NCI-H2081 treated with DMSO at 0.1 percent for 48 hours (cell line): ENCODE measurements at regions not wholly inside any gene's neighbourhood (a gene's known extent, or its start where the extent isn't known, plus 50 kb on each side); places are given as distances from the start of the nearest gene placed in this dataset.

Experiments
- DNase-seq: peaks from one replicate; lab custom pipeline; 2025; lab: John Stamatoyannopoulos, UW

DNA sequence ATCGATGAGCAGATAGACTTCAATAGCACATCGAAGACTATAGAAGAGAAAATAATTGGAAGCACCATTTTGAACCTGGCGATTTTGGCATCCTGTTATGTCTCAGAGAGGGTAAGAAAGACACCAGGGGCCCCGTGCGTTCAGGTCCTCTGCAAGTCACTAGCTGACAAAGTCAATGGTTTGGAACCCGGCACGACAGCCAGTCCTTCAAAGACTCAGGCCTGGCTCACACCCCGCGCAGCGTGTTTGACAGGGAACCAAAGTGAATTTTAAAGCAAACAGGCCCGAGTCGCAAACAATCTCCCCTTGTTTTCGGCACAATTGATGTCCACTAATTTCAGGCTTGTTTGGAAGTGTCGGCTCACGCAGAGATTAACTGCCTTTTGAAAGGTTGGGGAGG, 716.6 kb downstream of the BRD1 start:
- no peak for DNase-seq

DNA sequence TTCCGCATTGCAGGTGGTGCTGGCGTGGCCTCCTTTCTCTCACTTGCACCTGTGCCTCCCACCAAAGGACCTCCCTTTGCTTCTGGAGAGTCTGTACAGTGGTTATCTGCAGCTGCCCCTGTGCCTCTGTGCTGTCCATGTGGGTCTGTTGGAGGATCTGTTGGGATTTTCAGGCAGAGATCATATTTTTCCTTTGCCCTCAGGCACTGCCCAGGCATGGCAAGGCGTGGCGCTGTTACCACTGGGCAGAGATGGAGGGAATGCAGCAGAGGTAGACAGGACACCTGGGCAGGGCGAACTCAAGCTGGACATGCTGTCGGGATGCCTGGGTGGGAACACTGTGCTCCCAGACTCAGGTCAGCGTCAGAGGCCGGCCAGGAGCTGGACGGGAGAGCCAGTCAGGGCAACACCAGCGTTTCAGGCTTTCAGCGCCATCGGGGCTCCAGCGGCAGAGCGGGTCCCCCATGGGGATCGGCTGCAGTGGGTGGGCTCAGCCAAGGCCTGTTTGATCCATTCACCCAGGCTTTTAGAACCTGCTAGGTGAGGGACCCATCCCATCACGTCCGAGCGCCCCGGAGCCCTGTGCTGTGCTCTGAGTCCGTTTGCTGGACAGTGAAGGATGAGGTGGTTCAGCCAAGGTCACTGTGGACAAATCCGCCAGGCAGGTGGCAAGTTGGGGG, 718.9 kb downstream of the BRD1 start:
- no peak for DNase-seq

DNA sequence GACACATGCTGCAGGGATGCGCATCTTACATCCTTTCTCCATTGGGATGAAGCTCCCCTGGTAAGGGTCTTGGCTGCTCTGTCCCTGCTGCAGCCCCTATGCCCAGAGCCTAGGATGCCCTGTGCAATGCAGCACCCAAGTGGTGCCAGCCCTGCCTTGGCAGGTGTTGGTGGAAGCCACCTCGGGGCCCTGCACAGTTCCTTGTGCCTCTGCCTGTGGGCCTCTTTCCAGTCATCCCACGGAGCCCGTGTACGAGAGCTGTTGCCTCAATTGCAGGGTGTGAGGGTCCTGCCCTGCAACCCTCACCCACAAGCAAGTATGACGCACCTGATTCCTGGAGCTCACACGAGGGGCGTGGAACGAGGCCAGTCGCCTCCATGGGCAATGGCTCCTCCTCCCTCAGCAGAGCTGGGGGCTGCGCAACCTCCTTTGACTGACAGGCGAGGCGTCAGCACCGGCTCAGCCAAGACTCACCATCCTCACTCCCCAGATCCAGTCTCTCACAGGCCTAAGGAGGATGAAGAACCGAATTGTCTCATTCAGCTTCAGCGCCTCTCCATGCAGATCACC, 719.6 kb downstream of the BRD1 start:
- no peak for DNase-seq

DNA sequence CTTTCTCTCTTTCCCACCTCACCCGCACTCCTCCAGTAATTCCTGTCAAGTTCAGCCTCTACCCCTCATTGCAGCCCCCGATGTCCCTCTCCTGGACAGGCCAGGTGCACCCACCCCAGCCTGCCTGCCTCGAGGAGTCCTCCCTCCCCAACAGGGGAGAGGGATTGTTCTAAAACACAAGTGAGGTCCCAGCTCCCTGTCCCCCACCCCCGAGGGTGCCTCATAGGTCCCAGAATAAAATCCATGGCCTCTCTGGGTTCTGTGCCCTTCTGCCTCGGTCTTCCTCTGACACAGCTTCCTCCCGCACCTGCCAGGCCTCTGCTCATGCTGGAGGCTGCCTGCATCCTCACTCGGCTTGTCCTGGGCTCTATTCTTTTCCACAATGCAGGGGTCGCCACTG, 720.1 kb downstream of the BRD1 start:
- DNase-seq, result no peak

DNA sequence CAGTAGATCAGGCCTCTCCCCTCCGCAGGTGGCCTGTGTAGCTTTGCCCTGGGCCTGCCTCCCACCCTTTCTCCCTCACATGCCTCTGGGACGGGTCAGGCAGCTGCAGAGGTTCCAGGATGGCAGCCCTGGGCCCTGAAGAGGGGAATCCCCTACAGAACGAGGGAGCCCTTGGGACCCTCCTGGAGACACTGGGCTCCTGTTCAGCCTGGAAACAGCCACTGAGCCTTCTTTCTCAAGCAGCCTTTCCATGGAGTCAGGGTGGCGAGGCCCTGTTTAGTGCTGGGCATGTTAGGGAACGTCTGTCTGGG, 720.9 kb downstream of the BRD1 start:
- DNase-seq, result no peak

DNA sequence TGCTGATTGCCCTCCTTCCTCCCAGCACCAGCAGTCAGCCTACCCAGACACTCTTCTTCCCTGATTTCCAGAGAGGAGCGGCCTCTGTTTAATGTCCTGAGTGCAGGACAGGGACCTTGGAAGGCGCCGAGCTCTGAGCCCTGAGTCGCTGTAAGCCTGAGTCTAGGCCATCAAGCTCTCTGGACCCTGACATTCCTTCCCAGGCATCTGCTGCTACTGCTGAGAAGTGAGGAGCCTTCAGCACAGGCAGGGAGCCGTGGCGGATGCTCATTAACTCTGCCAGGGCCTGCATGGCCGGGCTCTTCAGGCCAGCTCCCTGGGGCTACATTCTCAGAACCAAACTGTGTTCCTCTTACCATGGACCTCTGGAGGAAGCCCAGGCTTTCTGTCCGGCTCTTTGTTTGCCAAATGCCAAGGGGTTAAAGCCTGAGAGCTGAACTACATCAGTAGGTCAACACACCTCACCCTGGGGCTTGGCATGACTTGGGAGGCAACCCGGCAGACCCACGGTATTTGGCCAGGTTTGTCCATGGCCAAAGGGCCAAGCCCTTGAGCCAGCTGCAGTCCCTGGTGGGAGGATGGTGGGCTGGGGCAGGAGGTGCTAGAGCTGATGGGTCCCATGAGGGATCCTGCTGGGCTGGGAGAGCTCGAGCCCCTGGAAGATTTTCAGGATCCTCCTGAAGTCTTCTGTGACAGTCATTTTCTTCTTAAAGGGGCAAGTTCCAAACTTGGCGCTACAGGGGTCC, 721.4 kb downstream of the BRD1 start:
- DNase-seq, result no peak

DNA sequence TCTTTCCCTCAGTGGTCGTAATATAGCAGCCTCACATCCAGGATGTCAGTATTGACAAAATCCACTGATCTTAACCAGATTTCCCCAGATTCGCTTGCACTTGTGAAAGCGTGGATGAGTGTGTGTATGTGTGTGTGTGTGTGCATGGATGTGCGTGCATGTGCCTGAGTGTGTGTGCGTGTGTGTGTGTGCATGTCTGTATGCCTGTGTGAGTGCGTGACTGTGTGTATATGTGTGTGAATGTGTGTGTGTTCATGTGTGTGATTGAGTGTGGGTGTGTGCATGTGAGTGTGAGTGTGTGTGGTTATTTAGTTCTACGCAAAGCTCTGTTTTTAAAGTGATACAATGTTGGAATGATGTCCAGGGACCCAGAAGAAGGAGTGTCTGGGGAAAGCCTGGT, 723.2 kb downstream of the BRD1 start:
- DNase-seq, result no peak

DNA sequence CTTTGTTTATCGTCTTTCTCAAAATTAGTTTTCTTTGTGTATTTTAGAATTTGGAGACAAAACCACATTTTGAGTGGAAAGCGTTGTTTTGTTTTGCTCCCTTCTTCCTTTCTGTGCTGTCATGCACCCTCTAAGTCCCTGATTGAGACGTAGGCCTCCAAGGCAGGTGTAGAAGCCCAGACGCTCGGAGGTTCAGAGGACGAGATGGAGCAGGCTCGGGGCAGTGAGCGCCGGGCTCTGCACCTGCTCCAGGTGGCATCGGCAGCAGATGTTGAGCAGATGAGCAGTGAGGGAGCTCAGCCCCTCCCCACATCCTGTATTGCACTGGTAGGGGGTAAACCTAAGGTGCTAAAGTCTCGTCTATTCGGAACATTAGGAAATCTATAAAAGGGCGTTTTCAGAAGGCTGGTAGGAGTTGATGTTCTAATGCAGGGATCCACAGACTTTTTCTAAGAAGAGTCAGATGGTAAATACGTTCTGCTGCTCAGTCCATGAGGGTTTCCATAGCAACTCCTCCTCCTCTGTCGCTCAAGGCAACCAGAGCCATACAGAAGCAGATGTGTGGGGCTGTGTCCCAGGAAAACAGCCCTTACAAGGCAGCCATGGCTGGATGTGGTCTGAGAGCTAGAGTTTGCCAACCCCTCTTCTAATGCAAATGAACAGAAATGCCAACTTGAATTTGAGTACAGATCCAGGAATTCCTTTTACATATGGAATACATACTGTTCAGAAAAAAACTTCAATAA, 724.2 kb downstream of the BRD1 start:
- peak; percentile 32 for DNase-seq

DNA sequence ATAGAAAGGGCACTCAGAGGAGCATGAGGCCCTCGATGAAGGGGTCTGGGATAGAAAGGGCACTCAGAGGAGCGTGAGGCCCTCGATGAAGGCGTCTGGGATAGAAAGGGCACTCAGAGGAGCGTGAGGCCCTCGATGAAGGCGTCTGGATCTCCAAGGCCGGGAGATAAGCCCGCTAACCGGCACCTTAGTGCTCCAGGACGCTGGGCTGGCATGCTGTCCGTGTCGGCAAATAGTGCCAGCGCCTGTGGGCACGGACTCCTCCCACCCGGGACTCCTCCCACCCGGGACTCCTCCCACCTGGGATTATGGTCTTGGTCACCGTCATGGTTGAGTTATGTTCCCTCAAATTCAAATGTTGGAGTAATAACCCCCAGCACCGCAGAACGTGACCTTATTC, 725.3 kb downstream of the BRD1 start:
- DNase-seq, result no peak

DNA sequence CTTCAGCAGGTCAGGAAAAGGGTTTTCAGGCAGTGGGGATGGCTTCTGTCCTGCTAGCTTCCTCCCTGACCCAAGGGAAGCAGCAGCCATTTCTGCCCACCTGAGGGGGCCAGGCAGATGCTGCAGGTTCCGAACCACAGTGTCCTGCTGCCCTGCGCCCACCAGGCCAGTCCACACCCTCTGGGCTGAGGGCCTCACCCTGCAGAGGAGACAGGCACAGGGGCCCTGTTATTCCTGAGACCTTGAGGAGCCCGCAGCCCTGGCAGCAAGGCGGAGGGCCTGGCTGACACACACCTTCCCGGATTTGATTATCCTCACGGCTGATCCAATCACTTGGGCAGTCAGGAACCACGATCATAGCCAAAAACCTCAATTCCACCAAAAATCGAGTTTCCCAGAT, 725.8 kb downstream of the BRD1 start:
- no peak for DNase-seq

DNA sequence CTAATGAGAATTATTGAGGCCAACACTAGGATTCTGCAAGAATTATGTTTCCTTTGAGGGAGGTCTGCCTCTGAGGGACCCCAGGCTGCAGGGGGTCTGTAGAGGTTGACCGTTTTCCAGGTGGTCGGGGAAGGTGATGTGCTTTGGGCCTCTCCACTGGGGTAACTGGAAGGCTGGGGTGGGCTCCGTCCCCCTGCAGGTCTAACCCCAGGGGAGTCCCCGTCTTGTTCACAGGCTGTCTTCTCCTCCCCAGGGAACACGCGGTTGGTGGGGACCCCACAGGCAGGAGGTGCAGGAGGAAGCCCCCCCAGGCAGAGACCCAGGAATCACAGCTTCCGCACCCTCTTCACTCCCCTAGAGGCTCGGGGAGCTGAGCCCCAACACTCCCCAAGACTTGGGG, 726.4 kb downstream of the BRD1 start:
- DNase-seq, result no peak

DNA sequence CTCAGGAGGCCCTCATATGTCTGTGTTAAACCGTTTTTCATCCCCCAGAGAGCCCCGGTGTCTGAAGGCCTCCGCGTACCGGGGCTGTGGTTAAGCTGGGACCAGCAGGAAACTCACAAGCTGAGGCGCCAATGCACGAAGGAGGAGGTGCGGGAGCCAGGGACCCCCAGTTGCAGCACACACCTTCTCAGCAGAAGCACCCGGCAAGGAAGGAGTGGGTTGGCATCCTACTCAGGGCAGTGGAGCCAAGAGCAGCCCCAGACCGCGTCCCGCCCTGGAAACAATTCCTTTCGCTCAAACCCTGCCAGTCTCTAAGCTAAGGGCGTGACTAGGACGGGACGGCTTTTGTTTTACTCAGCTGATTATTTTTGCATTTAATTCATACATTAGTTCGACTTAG, 726.9 kb downstream of the BRD1 start:
- no peak for DNase-seq

DNA sequence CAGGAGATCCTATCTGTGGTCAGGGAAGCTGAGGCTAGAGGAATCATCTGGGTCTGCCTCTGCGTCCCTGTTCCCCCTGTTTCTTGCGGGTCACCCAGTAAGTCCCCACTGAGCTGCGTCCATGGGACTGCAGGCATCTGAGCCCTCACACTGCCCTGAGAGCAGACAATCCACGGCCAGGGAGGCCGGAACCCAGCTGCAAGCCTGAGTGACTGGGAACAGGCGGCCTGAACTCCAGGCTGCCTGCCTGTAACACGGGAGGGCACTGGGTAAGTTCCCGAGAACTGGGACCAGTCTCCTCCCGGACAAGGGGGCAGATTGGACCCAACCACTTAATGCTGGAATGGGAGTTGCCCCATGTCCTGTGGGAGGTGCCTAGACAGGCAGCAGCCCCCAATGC, 727.4 kb downstream of the BRD1 start:
- no peak for DNase-seq

DNA sequence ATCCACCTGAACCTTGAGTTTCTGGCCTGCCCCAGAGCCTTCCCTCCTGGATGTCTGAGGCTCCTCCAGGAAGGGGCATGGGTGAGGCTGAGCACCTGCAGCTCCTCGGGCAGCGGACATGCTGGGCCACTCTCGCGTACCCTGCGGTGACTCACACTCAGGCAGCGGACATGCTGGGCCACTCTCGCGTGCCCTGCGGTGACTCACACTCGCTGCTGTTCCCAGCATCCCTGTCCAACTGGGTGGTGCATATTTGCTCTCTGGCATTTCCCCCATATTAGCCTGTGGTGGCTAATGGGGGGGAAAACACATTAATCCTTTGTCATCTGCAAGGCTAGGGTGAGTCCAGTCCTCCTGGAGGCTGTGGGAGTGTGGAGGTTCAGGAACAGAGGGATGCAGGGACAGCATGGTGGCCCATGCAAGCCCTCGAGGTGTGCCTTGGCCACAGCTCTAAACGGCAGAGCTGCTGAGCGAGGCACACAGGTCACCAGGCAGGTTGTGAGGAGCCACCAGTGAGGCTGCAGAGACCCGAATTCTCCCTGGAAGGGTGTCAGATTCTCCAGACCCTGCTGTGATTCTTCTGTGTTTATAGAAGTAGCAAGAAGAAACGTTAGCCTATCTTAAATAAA, 728.1 kb downstream of the BRD1 start:
- DNase-seq, result no peak

DNA sequence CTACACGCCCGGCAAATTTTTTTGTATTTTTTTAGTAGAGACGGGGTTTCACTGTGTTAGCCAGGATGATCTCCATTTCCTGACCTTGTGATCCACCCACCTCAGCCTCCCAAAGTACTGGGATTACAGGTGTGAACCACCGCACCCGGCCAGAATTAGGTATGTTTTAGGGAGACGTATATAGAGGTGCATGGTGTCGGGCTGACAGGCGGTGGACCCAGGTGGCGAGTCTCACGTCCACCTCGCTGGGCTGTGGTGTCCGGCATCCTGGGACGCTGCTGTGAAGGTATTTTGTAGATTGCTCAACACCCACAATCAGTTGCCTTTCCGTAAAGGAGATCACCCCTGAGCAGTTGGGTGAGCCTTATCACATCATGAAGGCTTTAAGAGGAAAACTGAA, 728.6 kb downstream of the BRD1 start:
- DNase-seq, result no peak

DNA sequence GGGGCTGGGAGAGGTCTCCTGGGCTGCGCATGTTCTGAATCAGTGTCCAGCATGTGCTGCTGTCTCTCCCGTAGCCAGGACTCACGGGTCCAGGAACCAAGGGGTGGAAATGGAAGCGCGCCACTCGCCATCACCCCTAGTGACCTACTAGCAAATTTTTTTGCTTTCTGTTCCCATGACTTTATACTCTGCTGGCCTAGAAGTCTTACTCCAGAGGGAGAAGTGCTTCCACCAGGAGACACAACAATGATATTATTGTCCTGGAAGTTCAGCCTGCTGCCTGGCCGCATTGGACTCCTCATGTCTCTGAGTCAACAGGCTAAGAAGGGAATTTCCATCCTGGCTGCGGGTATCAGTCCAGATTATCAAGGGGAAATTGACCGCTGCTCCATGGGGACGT, 729.7 kb downstream of the BRD1 start:
- no peak for DNase-seq

DNA sequence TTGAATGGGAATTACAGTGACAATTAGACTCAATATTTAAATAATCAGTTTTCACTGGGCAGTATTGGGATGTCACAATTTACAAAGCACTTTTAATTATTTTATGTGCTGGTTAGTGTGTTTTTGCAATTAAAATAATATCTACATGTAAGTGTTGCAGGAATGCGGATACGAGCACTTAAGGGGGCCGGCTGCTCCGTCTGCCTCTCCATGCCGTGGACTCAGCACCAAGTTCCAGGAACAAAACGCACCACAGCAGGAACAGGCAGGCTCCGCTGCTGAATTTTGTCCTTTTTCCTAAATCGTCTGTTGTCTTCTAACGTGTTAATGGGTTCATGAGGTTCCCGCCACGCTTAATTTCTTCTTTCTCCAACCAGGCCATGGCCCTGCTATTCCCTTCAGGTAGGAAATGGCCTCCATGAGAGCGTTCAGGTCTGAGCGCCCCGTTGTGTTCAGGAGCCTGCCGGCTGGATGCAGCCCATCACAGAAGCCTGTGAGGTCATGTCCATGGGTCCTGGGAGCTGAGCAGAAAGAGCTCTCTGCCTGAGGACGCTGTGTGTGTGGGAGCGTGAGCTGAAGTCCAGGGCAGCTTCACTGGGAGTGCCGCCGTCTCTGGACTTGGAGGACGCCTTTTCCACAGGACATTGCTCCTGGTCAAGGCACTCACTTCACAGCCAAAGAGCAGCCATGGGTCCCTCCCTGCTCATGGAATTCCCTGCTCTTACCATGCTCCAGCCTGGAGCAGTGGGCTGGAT, 730.3 kb downstream of the BRD1 start:
- no peak for DNase-seq

DNA sequence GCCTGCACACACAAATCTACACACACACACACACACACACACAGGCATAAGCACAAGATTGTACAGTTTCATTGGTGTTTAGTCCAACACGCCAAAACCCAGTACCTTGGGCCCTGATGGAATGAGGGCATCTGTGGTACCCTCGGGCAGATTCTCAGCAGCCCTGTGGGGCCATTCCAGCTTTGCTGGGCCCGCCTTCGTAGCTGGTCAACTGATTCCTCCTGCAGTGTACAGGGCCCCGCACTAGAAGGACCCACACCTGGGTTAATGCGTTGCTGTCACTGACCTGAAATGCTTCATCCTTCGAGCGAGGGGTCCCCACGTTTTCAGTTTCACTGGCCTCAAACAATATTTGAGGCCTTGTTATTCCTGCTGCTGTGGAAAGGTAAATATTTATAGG, 731.2 kb downstream of the BRD1 start:
- DNase-seq, result no peak

DNA sequence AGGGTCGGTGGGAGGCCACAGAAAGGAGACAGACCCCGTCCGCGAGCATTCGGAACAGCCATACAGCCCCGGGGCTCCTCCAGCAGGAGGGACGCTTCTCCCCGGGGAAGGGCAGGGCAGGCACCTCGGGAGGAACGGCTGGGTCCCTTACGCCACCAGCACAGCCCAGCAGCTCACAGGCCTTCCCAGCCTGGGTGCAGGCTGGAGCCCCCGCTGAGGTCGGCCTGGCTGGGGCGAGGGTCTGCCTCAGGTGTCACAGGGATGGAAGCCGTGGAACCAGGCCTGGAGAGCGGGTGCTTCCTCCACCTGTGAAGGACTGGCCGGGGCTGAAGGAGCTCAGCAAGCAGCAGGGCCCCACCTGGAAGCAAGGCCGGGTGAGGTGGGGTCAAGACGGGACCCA, 732.3 kb downstream of the BRD1 start:
- DNase-seq, result no peak

DNA sequence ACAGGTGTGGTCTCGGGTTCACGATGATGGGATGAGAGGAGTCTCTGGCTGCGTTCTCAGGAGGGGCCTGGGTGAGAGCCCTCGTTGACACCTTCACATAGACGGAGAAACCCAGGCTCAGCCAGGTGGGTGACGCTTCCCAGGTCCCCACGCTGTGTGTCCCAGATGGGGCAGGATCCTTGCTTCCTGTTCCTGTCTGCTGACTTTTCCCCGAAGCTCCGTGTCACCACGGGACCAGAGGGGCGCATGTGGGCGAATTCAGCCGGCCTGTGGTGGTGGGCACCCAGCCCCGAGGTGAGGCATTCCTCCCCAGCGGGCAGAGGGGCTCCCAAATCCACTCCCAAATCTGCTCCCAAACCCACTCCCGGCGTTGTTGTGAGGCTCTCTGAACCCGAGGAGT, 732.8 kb downstream of the BRD1 start:
- DNase-seq, result no peak

DNA sequence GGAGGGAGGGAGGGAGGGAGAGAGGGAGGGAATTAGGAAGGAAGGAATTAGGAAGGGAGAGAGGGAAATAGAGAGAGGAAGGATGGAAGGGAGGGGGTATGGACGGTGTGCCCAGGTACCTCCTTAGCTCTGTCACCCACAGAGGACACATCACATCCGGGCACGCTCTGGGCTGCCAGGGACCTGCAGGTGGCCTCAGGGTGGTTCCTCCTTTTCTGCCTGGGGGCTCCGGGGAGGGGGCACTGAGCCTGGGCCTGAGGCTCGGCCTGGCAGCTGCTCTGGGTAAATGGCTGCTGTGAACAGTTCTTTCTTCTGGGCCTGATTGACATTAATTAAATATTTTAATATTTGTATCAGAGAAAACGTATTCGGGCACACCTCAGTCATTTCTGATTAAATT, 733.5 kb downstream of the BRD1 start:
- no peak for DNase-seq
